Neural progenitor cell (in vitro differentiated cells): ENCODE measurements at regions not wholly inside any gene's neighbourhood (a gene's known extent, or its start where the extent isn't known, plus 50 kb on each side); places are given as distances from the start of the nearest gene placed in this dataset.

Source experiments
- DNase-seq: peaks from one replicate; pipeline ENCODE4 v3.0.0-alpha.2; 2016; ENCODE audit warnings: low spot score
- H2AFZ ChIP-seq: fragments of 200-600 bp; sonication (generic); replicated peaks from 2 replicates; pipeline ENCODE4 v1.6.1; 2016; ENCODE audit warnings: antibody characterized with exemption
- H3F3A ChIP-seq: fragments of 200-600 bp; sonication (generic); 2 replicates; pipeline ENCODE4 v1.6.1; 2016; ENCODE audit warnings: antibody characterized with exemption, low read depth
- H3K27ac ChIP-seq: fragments of 200-600 bp; sonication (generic); 2 replicates; pipeline ENCODE4 v1.5.1; 2016; ENCODE audit warnings: mild to moderate bottlenecking
- H3K27me3 ChIP-seq: fragments of 200-600 bp; sonication (generic); 2 replicates; pipeline ENCODE4 v1.6.1; 2016; ENCODE audit warnings: mild to moderate bottlenecking, moderate library complexity
- H3K36me3 ChIP-seq: fragments of 200-600 bp; sonication (generic); 2 replicates; pipeline ENCODE4 v1.5.1; 2016
- H3K4me1 ChIP-seq: fragments of 200-600 bp; sonication (generic); 2 replicates; pipeline ENCODE4 v1.6.1; 2016; ENCODE audit warnings: mixed run types
- H3K4me2 ChIP-seq: fragments of 200-600 bp; sonication (generic); 2 replicates; pipeline ENCODE4 v1.6.1; 2016
- H3K4me3 ChIP-seq: fragments of 200-600 bp; sonication (generic); 2 replicates; pipeline ENCODE4 v1.5.1; 2016
- H3K79me2 ChIP-seq: fragments of 200-600 bp; sonication (generic); 2 replicates; pipeline ENCODE4 v1.6.1; 2016; ENCODE audit warnings: low read depth
- H3K9ac ChIP-seq: fragments of 200-600 bp; sonication (generic); 2 replicates; pipeline ENCODE4 v1.6.1; 2016
- H3K9me3 ChIP-seq: fragments of 200-600 bp; sonication (generic); 2 replicates; pipeline ENCODE4 v1.5.1; 2016; ENCODE audit warnings: low read depth
- H4K20me1 ChIP-seq: fragments of 200-600 bp; sonication (generic); 2 replicates; pipeline ENCODE4 v1.6.1; 2016; ENCODE audit warnings: low read depth
- H3K27ac Mint-ChIP-seq: 3 replicates; pipeline ENCODE4 v1.8.0; 2021; ENCODE audit warnings: mixed read lengths
- H3K27me3 Mint-ChIP-seq: 2 replicates; pipeline ENCODE4 v1.8.0; 2022; ENCODE audit warnings: low read depth, mild to moderate bottlenecking, inconsistent platforms, moderate library complexity, mixed read lengths; ENCODE audit not compliant: insufficient read depth
- H3K36me3 Mint-ChIP-seq: 3 replicates; pipeline ENCODE4 v1.8.0; 2021; ENCODE audit warnings: mixed read lengths
- H3K4me1 Mint-ChIP-seq: 3 replicates; pipeline ENCODE4 v1.8.0; 2021; ENCODE audit warnings: mixed read lengths
- H3K4me3 Mint-ChIP-seq: 3 replicates; pipeline ENCODE4 v1.8.0; 2021; ENCODE audit warnings: mild to moderate bottlenecking, moderate library complexity, mixed read lengths
- H3K9me3 Mint-ChIP-seq: 3 replicates; pipeline ENCODE4 v1.8.0; 2020; ENCODE audit warnings: mixed read lengths
- EZH2 ChIP-seq: fragments of 200-600 bp; sonication (generic); IDR thresholded peaks from 2 replicates; pipeline ENCODE4 v1.6.1; 2017; ENCODE audit warnings: antibody characterized with exemption, mild to moderate bottlenecking, moderate library complexity
- EZH2phosphoT487 ChIP-seq: fragments of 200-600 bp; sonication (generic); IDR thresholded peaks from 2 replicates; pipeline ENCODE4 v1.6.1; 2017; ENCODE audit warnings: antibody characterized with exemption
- TF ChIP-seq, protein P1 (sequence below): fragments of 200-600 bp; sonication (generic); IDR thresholded peaks from 2 replicates; pipeline ENCODE4 v1.5.1; 2017; ENCODE audit warnings: antibody characterized with exemption, mild to moderate bottlenecking

GRCh38 chr7:94092980-94093379 lies 88.8 kb upstream of the BET1 start:
- Mint-ChIP-seq H3K27me3 (no peaks in the 10 kb centered on the region), H3K36me3 (no peaks in the 10 kb centered on the region), H3K4me3 (no peak overlapping the region), H3K4me1 (peaks cover 16% of the 10 kb centered on the region), H3K9me3 (no peaks in the 10 kb centered on the region), H3K27ac (no peak overlapping the region)
- DNase-seq = no peak
- no peaks in the 10 kb centered on the region for H3K9me3 ChIP-seq
- no peaks in the 10 kb centered on the region for H3K27me3 ChIP-seq
- no peak overlapping the region for H3K9ac ChIP-seq
- H3K36me3 ChIP-seq = no peaks in the 10 kb centered on the region
- peaks cover 15% of the 10 kb centered on the region for H3F3A ChIP-seq
- H3K4me3 ChIP-seq = no peak overlapping the region
- TF ChIP-seq, protein P1, sequence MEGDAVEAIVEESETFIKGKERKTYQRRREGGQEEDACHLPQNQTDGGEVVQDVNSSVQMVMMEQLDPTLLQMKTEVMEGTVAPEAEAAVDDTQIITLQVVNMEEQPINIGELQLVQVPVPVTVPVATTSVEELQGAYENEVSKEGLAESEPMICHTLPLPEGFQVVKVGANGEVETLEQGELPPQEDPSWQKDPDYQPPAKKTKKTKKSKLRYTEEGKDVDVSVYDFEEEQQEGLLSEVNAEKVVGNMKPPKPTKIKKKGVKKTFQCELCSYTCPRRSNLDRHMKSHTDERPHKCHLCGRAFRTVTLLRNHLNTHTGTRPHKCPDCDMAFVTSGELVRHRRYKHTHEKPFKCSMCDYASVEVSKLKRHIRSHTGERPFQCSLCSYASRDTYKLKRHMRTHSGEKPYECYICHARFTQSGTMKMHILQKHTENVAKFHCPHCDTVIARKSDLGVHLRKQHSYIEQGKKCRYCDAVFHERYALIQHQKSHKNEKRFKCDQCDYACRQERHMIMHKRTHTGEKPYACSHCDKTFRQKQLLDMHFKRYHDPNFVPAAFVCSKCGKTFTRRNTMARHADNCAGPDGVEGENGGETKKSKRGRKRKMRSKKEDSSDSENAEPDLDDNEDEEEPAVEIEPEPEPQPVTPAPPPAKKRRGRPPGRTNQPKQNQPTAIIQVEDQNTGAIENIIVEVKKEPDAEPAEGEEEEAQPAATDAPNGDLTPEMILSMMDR = no peak
- no peak overlapping the region for H2AFZ ChIP-seq
- H3K4me1 ChIP-seq = peaks cover 19% of the 10 kb centered on the region
- H3K79me2 ChIP-seq = no peaks in the 10 kb centered on the region
- H3K4me2 ChIP-seq = no peak overlapping the region
- no peaks in the 10 kb centered on the region for H4K20me1 ChIP-seq
- no peak overlapping the region for H3K27ac ChIP-seq

GRCh38 chr7:94094298-94094697 lies 90.1 kb upstream of the BET1 start:
- Histone ChIP-seq H3F3A (peaks cover 3% of the 10 kb centered on the region), H3K36me3 (no peaks in the 10 kb centered on the region), H3K27ac (no peak overlapping the region), H2AFZ (no peak overlapping the region), H4K20me1 (no peaks in the 10 kb centered on the region), H3K4me3 (no peak overlapping the region), H3K9me3 (no peaks in the 10 kb centered on the region), H3K27me3 (no peaks in the 10 kb centered on the region), H3K4me2 (no peak overlapping the region), H3K79me2 (no peaks in the 10 kb centered on the region), H3K9ac (no peak overlapping the region), H3K4me1 (peaks cover 6% of the 10 kb centered on the region)
- DNase-seq = no peak
- TF ChIP-seq EZH2phosphoT487 = no peak
- TF ChIP-seq, protein P1 = no peak
- TF ChIP-seq EZH2 = no peak
- Mint-ChIP-seq H3K27ac (no peak overlapping the region), H3K4me3 (no peak overlapping the region), H3K9me3 (no peaks in the 10 kb centered on the region), H3K4me1 (peaks cover 4% of the 10 kb centered on the region), H3K36me3 (no peaks in the 10 kb centered on the region), H3K27me3 (no peaks in the 10 kb centered on the region)

- Histone ChIP-seq H3K4me3 (no peak overlapping the region), H3K4me2 (no peak overlapping the region), H3K79me2 (no peaks in the 10 kb centered on the region), H3F3A (no peaks in the 10 kb centered on the region), H3K27ac (no peak overlapping the region), H3K4me1 (no peaks in the 10 kb centered on the region), H2AFZ (no peak overlapping the region), H3K36me3 (no peaks in the 10 kb centered on the region), H3K9me3 (no peaks in the 10 kb centered on the region), H4K20me1 (no peaks in the 10 kb centered on the region), H3K9ac (no peak overlapping the region), H3K27me3 (no peaks in the 10 kb centered on the region)
- Mint-ChIP-seq H3K9me3 (peaks cover 2% of the 10 kb centered on the region), H3K27ac (no peak overlapping the region), H3K27me3 (no peaks in the 10 kb centered on the region), H3K36me3 (no peaks in the 10 kb centered on the region), H3K4me1 (peaks cover 4% of the 10 kb centered on the region), H3K4me3 (no peak overlapping the region)
- TF ChIP-seq EZH2phosphoT487 (no peak), EZH2 (no peak)
- TF ChIP-seq, protein P1 = no peak
- no peak for DNase-seq
Observed at GRCh38 chr7:94095316-94096009, 91.3 kb upstream of the BET1 start.
